ENCODE measurements at regions not wholly inside any gene's neighbourhood (a gene's known extent, or its start where the extent isn't known, plus 50 kb on each side); places are given as distances from the start of the nearest gene placed in this dataset.

GRCh38 chr2:185466915-185467314, 271.7 kb upstream of the FSIP2 start:
- H2BK15ac ChIP-seq (ENCODE audit: low read length) = no peak overlapping the region
- no peak overlapping the region for H3K14ac ChIP-seq (ENCODE audit: insufficient read length)
- H3K27ac ChIP-seq (ENCODE audit: low read depth, low read length) = no peak overlapping the region
- POLR2A ChIA-PET (ENCODE audit: partially characterized antibody) = no interaction called here
- H3K9ac ChIP-seq (replicated peaks in 1 of 4; ENCODE audit: extremely low read depth in 1 of 4, low read depth in 3 of 4, low read length in 3 of 4) = no peak overlapping the region
- H3K4me1 ChIP-seq (replicated peaks in 1 of 4; ENCODE audit: control insufficient read depth in 3 of 4, insufficient read depth in 4 of 4, low read length in 3 of 4) = no peaks in the 10 kb centered on the region
- H4K20me1 ChIP-seq (replicated peaks in 1 of 2; ENCODE audit: control insufficient read depth in 1 of 2, insufficient read depth in 2 of 2, low read length in 2 of 2) = no peaks in the 10 kb centered on the region
- H3K9me3 ChIP-seq (ENCODE audit: insufficient read depth in 2 of 2, low read depth in 1 of 2, low read length in 1 of 2) = no peaks in the 10 kb centered on the region
- no peaks in the 10 kb centered on the region for H3K79me1 ChIP-seq (ENCODE audit: low read depth, low read length)
- no peaks in the 10 kb centered on the region for H3K23me2 ChIP-seq (ENCODE audit: low read depth, low read length)
- no peak overlapping the region for H2AK5ac ChIP-seq (ENCODE audit: low read depth, low read length)
- H3K4me2 ChIP-seq (ENCODE audit: insufficient read depth in 1 of 2, low read depth in 2 of 2, low read length in 2 of 2) = no peak overlapping the region
- FAIRE-seq (no peak), DNase-seq (ENCODE audit: low read depth in 1 of 2, low spot score in 2 of 2) (no peak)
- no peak overlapping the region for H2AFZ ChIP-seq (ENCODE audit: low read length)
- no peak overlapping the region for H3K23ac ChIP-seq (ENCODE audit: insufficient read length)
- no peaks in the 10 kb centered on the region for H3K79me2 ChIP-seq (ENCODE audit: control insufficient read depth in 1 of 2, insufficient read depth in 2 of 2, low read length in 2 of 2)
- H2BK120ac ChIP-seq (replicated peaks; ENCODE audit: low read depth, low read length) = no peak overlapping the region
- no peak overlapping the region for H2BK20ac ChIP-seq (ENCODE audit: low read length)
- no peak overlapping the region for H4K91ac ChIP-seq (replicated peaks; ENCODE audit: insufficient read length, low read length)
- no peak overlapping the region for H3K18ac ChIP-seq (ENCODE audit: extremely low read depth, low read length)
- H2BK5ac ChIP-seq (ENCODE audit: low read depth, low read length) = no peak overlapping the region
- H4K8ac ChIP-seq (ENCODE audit: extremely low read depth, insufficient read depth, low read length) = no peak overlapping the region
- H3K27me3 ChIP-seq (replicated peaks in 1 of 4; ENCODE audit: control insufficient read depth in 3 of 4, extremely low read depth in 1 of 4, insufficient read depth in 3 of 4, low read length in 3 of 4) = no peaks in the 10 kb centered on the region
- H3K4me3 ChIP-seq (ENCODE audit: extremely low read depth in 1 of 4, insufficient read depth in 2 of 4, low read depth in 3 of 4, low read length in 4 of 4) = no peak overlapping the region
- CTCF ChIA-PET (ENCODE audit: partially characterized antibody) = interaction anchor here (0.7 to 1.5 kb wide), 5 partner anchors 9 to 286 kb away, joined by 3 to 4 read pairs (median 3); partner anchors contain the start of gene FSIP2
- H4K5ac ChIP-seq (ENCODE audit: insufficient read length, low read depth, low read length) = no peak overlapping the region
- no peak overlapping the region for H3K56ac ChIP-seq (replicated peaks; ENCODE audit: insufficient read length, low read depth, low read length)
- H2BK12ac ChIP-seq (ENCODE audit: low read depth, low read length) = no peak overlapping the region
- no peaks in the 10 kb centered on the region for H3K36me3 ChIP-seq (ENCODE audit: control insufficient read depth in 2 of 4, insufficient read depth in 4 of 4, low read length in 3 of 4)
- no peak overlapping the region for H3K4ac ChIP-seq (replicated peaks; ENCODE audit: insufficient read length, low read depth, low read length)
- TF ChIP-seq RNF2 (IDR thresholded peaks at IDR 0.05; ENCODE audit: borderline replicate concordance, low read depth, low read length, missing control alignments, poor library complexity, severe bottlenecking) = no peak
- TF ChIP-seq HDAC6 (IDR thresholded peaks at IDR 0.05; ENCODE audit: low read depth, low read length) = no peak
- no peak for TF ChIP-seq EZH2 (IDR thresholded peaks at IDR 0.05; ENCODE audit: low read depth, low read length, severe bottlenecking)
- no peak for TF ChIP-seq POLR2A (IDR thresholded peaks at IDR 0.05; ENCODE audit: control extremely low read depth in 1 of 2, low read depth in 2 of 2, low read length in 2 of 2)
- TF ChIP-seq FOSL1 (IDR thresholded peaks at IDR 0.05; ENCODE audit: insufficient read depth, low read depth, low read length) = no peak
- no peak for TF ChIP-seq SP4 (IDR thresholded peaks at IDR 0.05; ENCODE audit: low read length)
- no peak for TF ChIP-seq CHD1 (IDR thresholded peaks at IDR 0.05; ENCODE audit: low read depth, low read length)
- TF ChIP-seq NANOG (IDR thresholded peaks at IDR 0.05; ENCODE audit: insufficient read depth, low read depth, low read length, poor library complexity, severe bottlenecking) = no peak
- no peak for TF ChIP-seq RXRA (IDR thresholded peaks at IDR 0.05; ENCODE audit: insufficient read depth, low read depth, low read length)
- TF ChIP-seq PHF8 (conservative IDR thresholded peaks at IDR 0.05; ENCODE audit: low read depth, low read length) = no peak
- no peak for TF ChIP-seq RBBP5 (IDR thresholded peaks at IDR 0.05; ENCODE audit: borderline replicate concordance, low read depth, low read length)
- no peak for TF ChIP-seq SP2 (IDR thresholded peaks at IDR 0.05; ENCODE audit: low read length)
- no peak for TF ChIP-seq SP1 (IDR thresholded peaks at IDR 0.05; ENCODE audit: low read depth, low read length)
- TF ChIP-seq CTCF (IDR thresholded peaks at IDR 0.05; ENCODE audit: control extremely low read depth in 1 of 3, insufficient read depth in 1 of 3, low read depth in 1 of 3, low read length in 3 of 3) = no peak

All from H1 (cell line).